Duodenal mucosa (tissue), 2 donors: ENCODE measurements at regions not wholly inside any gene's neighbourhood (a gene's known extent, or its start where the extent isn't known, plus 50 kb on each side); places are given as distances from the start of the nearest gene placed in this dataset.

Experiments used
- H3K27ac ChIP-seq: one replicate; pipeline ENCODE4 v1.7.0; 2013; ENCODE audit warnings: low read depth, low read length
- H3K27me3 ChIP-seq, 2 donors: one replicate each; pipeline ENCODE4 v1.7.0; 2013; ENCODE audit warnings: low read length in 2 of 2, control low read depth in 1 of 2; ENCODE audit not compliant: insufficient read depth in 2 of 2, control insufficient read depth in 1 of 2
- H3K36me3 ChIP-seq, 2 donors: one replicate each; pipeline ENCODE4 v1.7.0; 2013; ENCODE audit warnings: low read length in 2 of 2, control low read depth in 1 of 2; ENCODE audit not compliant: insufficient read depth in 2 of 2, control insufficient read depth in 1 of 2
- H3K4me1 ChIP-seq, 2 donors: one replicate each; pipeline ENCODE4 v1.7.0; 2013; ENCODE audit warnings: low read length in 2 of 2, control low read depth in 1 of 2; ENCODE audit not compliant: insufficient read depth in 2 of 2, control insufficient read depth in 1 of 2
- H3K4me3 ChIP-seq, 2 donors: one replicate each; pipeline ENCODE4 v1.7.0; 2013; ENCODE audit warnings: low read length in 2 of 2, low read depth in 1 of 2
- H3K9ac ChIP-seq, 2 donors: one replicate each; pipeline ENCODE4 v1.7.0; 2013; ENCODE audit warnings: low read length in 2 of 2, low read depth in 1 of 2
- H3K9me3 ChIP-seq, 2 donors: one replicate each; pipeline ENCODE4 v1.7.0; 2013; ENCODE audit warnings: low read length in 2 of 2, control low read depth in 1 of 2; ENCODE audit not compliant: control insufficient read depth in 1 of 2

DNA sequence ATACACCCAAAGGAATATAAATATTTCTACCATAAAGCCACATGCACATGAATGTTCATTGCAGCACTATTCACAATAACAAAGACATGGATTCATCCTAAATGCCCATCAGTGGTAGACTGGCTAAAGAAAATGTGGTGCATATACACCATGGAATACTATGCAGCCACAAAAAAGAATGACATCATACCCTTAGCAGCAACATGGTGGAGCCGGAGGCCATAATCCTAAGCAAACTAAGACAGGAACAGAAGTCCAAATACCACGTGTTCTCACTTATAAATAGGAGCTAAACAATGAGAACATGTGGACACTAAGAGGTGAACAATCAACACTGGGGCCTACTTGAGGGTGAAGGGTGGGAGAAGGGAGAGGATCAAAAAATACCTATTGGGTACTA, 198.5 kb downstream of the BMP4 start:
- Histone ChIP-seq H3K4me3 (no peak overlapping the region), H3K9me3 (no peaks in the 10 kb centered on the region), H3K9ac (no peak overlapping the region), H3K27me3 (no peaks in the 10 kb centered on the region), H3K4me1 (no peaks in the 10 kb centered on the region), H3K36me3 (no peaks in the 10 kb centered on the region), H3K27ac (no peak overlapping the region)

DNA sequence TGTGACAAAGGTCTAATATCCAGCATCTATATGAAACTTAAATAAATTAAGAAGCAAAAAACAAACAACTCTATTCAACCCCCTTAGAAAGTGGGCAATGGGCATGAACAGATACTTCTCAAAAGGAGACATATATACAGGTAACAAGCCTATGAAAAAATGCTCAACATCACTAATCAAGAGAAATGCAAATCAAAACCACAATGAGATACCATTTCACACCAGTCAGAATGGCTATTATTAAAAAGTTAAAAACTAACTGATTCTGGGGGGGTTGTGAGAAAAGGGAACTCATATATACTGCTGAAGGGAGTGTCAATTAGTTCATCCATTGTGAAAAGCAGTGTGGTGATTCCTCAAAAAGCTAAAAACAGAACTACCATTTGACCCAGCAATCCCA, 198.9 kb downstream of the BMP4 start:
- H3K27ac ChIP-seq, result no peak overlapping the region
- no peaks in the 10 kb centered on the region for H3K27me3 ChIP-seq
- H3K9me3 ChIP-seq, result no peaks in the 10 kb centered on the region
- no peak overlapping the region for H3K9ac ChIP-seq
- no peak overlapping the region for H3K4me3 ChIP-seq
- no peaks in the 10 kb centered on the region for H3K36me3 ChIP-seq
- no peaks in the 10 kb centered on the region for H3K4me1 ChIP-seq

DNA sequence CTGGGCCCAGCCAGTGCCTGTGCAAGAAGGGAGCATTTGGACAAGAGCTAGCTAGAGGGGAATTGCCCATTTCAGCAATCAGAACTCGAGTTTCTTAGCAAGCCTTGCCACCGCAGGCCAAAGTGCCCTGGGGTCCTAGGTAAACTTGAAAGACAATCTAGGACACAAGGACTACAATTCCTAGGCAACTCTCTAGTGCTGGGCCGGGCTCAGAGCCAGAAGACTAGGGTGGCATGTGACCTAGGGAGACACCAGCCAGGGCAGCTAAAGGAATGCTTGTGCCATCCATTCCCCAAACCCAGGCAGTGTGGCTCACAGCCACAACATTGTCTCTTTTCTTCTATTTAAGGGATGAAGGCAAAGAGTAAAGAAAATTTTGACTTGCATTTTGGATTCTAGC, 205.0 kb downstream of the BMP4 start:
- H3K9me3 ChIP-seq, result no peaks in the 10 kb centered on the region
- no peak overlapping the region for H3K4me3 ChIP-seq
- no peak overlapping the region for H3K27ac ChIP-seq

DNA sequence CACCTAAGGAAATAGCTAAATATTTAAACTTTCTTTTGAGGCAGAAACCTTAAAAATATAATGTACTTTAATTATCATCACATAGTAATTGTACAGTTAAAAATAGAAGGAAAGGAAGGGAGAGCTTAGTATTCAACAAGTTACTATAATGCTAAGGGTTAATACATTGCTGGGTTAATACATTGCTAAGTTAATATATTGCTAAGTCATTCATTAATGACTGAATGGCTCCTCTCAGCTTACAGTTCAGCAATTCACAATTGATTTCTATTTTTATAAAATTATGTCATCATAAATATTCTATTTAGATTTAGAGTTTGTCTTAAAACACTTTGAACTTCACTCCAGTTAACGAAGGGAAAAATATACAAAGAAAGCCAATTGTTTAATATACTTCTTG, 207.9 kb downstream of the BMP4 start:
- Histone ChIP-seq H3K27me3 (no peaks in the 10 kb centered on the region), H3K36me3 (no peaks in the 10 kb centered on the region), H3K4me3 (no peak overlapping the region), H3K4me1 (no peaks in the 10 kb centered on the region), H3K9ac (no peak overlapping the region), H3K27ac (no peak overlapping the region), H3K9me3 (no peaks in the 10 kb centered on the region)

More for the DNA sequence above, 205.0 kb downstream of the BMP4 start:
- Histone ChIP-seq H3K36me3 (no peaks in the 10 kb centered on the region), H3K9ac (no peak overlapping the region), H3K4me1 (no peaks in the 10 kb centered on the region), H3K27me3 (no peaks in the 10 kb centered on the region)

DNA sequence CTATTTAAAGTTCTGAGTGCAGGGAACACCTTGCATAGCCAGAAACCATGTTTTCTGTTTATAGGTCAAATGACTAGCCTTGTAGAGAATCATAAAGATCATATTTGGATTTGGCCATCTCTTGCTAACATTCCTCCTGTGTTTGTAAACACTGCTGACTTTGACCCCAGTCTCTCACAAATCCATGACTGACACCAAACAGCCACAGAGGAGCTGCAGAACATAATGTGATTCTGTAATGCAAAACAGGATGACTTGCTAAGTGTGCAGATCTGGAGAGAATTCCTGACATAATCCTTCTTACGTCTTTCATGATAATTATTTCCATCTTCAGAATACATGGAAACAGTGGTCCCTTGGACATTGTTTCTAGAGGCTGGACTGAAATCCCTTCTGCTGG, 211.8 kb downstream of the BMP4 start:
- Histone ChIP-seq H3K27me3 (no peaks in the 10 kb centered on the region), H3K9ac (no peak overlapping the region), H3K27ac (no peak overlapping the region), H3K36me3 (no peaks in the 10 kb centered on the region), H3K9me3 (no peaks in the 10 kb centered on the region), H3K4me3 (no peak overlapping the region), H3K4me1 (no peaks in the 10 kb centered on the region)

DNA sequence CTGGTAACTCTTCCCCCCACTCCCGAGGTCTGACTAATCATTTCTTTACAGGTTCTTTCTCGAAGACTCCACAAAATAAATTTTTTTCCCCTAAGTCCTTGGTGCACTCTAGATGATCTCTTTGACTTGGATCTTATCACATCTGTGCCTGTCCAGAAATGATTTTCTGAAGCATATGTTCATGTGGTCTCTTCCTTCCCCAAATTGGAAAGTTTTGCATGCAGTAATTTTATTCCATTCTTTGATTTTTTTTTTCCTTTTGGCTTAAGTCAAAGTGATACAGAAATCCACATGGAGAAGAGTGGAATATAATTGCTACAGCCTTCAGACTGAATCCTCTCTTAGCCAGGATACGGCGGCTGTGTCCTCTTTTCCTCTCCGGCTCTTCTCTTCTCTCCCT, 213.3 kb downstream of the BMP4 start:
- no peaks in the 10 kb centered on the region for H3K9me3 ChIP-seq
- H3K4me1 ChIP-seq, result no peaks in the 10 kb centered on the region
- no peak overlapping the region for H3K4me3 ChIP-seq
- no peaks in the 10 kb centered on the region for H3K27me3 ChIP-seq
- no peaks in the 10 kb centered on the region for H3K36me3 ChIP-seq
- no peak overlapping the region for H3K9ac ChIP-seq
- no peak overlapping the region for H3K27ac ChIP-seq

DNA sequence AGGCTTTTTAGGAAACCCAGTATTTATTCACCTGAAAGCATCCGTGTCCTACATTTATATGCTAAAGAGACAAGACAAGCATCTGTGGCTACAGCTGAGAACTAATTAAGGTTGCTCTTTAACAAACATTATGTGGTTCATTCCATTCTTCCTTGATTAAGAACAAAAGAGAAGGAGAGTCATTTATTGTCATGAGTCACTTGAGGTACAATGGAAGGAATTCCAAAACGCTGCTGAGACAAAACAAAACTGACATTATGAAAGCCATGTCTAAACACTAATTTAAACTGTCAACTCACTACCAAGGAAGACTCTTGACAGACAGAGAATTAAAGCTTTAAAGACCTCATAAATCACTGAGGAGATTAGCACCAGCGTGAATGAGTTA, 214.4 kb downstream of the BMP4 start:
- Histone ChIP-seq H3K9me3 (no peaks in the 10 kb centered on the region), H3K27ac (no peak overlapping the region), H3K4me1 (no peaks in the 10 kb centered on the region), H3K27me3 (no peaks in the 10 kb centered on the region), H3K36me3 (no peaks in the 10 kb centered on the region), H3K9ac (no peak overlapping the region), H3K4me3 (no peak overlapping the region)

DNA sequence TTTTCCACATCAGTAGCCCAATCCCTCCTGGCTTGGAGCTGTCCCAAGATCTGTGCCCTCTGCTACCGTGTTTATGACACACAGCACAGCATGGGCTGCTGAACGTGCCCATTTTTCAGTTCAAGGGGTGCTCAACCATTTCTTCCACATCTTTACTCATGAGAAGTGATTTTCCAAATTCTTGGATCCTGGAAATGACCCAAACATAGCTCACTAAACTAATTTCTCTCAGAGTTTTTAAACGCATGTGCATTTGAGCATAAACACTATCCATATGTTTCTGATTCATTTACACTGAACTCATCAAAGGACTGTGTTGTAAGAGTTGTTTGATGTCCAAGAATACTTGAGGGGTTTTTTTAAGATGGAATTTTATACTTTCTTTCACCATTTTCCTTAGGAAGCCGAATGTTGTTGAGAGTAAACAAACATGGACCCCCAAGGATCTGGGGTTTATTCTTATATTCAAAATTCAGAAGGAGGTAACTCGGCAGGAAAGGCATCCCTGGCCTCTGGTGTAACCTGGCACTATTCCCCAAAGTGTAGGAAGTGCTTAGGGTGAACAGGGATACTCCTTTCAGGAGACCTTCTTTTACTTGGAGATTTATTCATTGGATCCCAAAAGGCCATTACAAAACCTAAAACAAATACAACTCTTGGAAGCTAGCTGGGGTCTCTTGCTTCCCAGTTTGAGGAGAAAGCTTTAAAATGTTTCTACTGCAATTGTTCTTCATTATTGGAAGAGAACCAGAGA, 215.0 kb downstream of the BMP4 start:
- Histone ChIP-seq H3K27me3 (no peaks in the 10 kb centered on the region), H3K9ac (no peak overlapping the region), H3K4me3 (no peak overlapping the region), H3K9me3 (no peaks in the 10 kb centered on the region), H3K4me1 (no peaks in the 10 kb centered on the region), H3K27ac (no peak overlapping the region), H3K36me3 (no peaks in the 10 kb centered on the region)

DNA sequence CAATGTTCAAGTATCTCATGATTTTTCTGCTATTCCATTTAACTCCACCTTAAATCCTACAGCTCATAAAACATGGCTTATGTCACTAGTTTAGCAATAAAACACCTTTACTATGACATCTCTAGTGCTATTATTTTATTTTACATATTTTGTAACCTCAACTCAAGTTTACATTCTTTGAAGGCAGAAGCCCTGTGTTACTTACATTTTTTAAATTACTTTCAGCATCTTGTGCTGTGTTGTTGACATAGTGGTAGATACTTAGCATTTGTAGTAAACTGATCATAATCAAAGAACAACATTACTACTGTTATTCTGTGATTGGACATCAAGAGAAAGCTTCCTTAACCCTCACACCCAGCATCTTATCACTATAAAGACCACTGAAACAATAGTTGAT, 216.1 kb downstream of the BMP4 start:
- H3K4me1 ChIP-seq, result no peaks in the 10 kb centered on the region
- no peaks in the 10 kb centered on the region for H3K27me3 ChIP-seq
- H3K4me3 ChIP-seq, result no peak overlapping the region
- H3K36me3 ChIP-seq, result no peaks in the 10 kb centered on the region
- no peak overlapping the region for H3K9ac ChIP-seq
- H3K9me3 ChIP-seq, result no peaks in the 10 kb centered on the region
- H3K27ac ChIP-seq, result no peak overlapping the region

DNA sequence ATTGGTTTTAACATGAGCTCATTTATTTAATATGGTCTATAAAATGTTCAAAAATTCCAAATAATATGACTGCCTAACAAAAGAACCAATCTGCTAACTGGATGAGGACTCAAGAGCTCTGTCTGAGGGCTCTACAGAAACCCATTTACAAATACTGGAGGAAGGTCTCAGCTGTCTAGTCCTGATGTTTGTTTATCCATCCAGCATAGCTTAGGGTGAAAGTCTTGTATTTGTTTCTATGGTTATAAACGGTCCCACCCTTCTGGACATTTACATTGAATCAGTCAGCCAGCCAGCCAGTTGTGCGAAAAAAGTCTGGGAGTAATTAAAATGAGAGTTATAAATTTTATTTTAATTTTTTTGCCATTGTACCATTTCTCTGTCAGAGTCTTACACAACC, 220.7 kb downstream of the BMP4 start:
- Histone ChIP-seq H3K4me3 (no peak overlapping the region), H3K27ac (no peak overlapping the region), H3K9ac (no peak overlapping the region), H3K4me1 (no peaks in the 10 kb centered on the region), H3K9me3 (no peaks in the 10 kb centered on the region), H3K27me3 (no peaks in the 10 kb centered on the region), H3K36me3 (no peaks in the 10 kb centered on the region)

DNA sequence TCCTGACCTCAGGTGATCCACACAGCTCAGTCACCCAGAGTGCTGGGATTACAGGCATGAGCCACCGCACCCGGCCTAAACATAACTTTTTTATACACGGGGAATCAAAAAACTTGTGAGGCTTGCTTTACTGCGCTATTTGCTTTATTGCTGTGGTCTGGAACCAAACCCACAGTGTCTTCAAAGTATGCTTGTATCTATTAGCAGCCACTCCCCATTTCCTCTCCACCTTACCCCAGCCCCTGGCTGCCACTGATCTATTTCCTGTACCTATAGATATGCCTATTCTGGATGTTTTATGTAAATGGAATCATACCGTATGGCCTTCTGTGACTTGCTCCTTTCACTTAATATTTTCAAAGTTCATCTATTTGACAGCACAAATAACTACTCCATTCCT, 233.4 kb downstream of the BMP4 start:
- no peak overlapping the region for H3K9ac ChIP-seq
- peaks cover 0 to 8% of the 10 kb centered on the region in 2 donors for H3K9me3 ChIP-seq
- no peak overlapping the region for H3K4me3 ChIP-seq
- H3K27me3 ChIP-seq, result no peaks in the 10 kb centered on the region
- H3K4me1 ChIP-seq, result no peaks in the 10 kb centered on the region
- H3K36me3 ChIP-seq, result no peaks in the 10 kb centered on the region
- no peak overlapping the region for H3K27ac ChIP-seq
